ENCODE measurements at regions not wholly inside any gene's neighbourhood (a gene's known extent, or its start where the extent isn't known, plus 50 kb on each side); places are given as distances from the start of the nearest gene placed in this dataset.

GRCh38 chr4:147034372-147034771 lies 88.7 kb upstream of the TTC29 start:
- no peak overlapping the region for H3K18ac ChIP-seq (ENCODE audit: extremely low read depth, low read length)
- no peak overlapping the region for H3K4ac ChIP-seq (replicated peaks; ENCODE audit: insufficient read length, low read depth, low read length)
- POLR2A ChIA-PET (ENCODE audit: partially characterized antibody): no interaction called here
- H3K9ac ChIP-seq (replicated peaks in 1 of 4; ENCODE audit: extremely low read depth in 1 of 4, low read depth in 3 of 4, low read length in 3 of 4): no peak overlapping the region
- no peaks in the 10 kb centered on the region for H3K23me2 ChIP-seq (ENCODE audit: low read depth, low read length)
- TF ChIP-seq CREB1 (IDR thresholded peaks at IDR 0.05): no peak
- no peak for TF ChIP-seq CHD1 (IDR thresholded peaks at IDR 0.05; ENCODE audit: low read depth, low read length)
- TF ChIP-seq RXRA (IDR thresholded peaks at IDR 0.05; ENCODE audit: insufficient read depth, low read depth, low read length): no peak
- no peak for TF ChIP-seq TAF7 (optimal IDR thresholded peaks at IDR 0.05; ENCODE audit: borderline replicate concordance, low read depth, low read length)
- no peak for TF ChIP-seq KDM1A (IDR thresholded peaks at IDR 0.05; ENCODE audit: borderline replicate concordance, low read length)
- TF ChIP-seq RFX5 (IDR thresholded peaks at IDR 0.05; ENCODE audit: borderline replicate concordance, low read depth, low read length): no peak
- TF ChIP-seq, protein P1, sequence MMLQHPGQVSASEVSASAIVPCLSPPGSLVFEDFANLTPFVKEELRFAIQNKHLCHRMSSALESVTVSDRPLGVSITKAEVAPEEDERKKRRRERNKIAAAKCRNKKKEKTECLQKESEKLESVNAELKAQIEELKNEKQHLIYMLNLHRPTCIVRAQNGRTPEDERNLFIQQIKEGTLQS (IDR thresholded peaks at IDR 0.05; ENCODE audit: insufficient read depth, low read depth, low read length): no peak
- TF ChIP-seq RAD21 (IDR thresholded peaks at IDR 0.05 in 1 of 2, conservative IDR thresholded peaks at IDR 0.05 in 1 of 2; ENCODE audit: low read depth in 2 of 2, low read length in 2 of 2): no peak
- no peak for TF ChIP-seq GABPA (IDR thresholded peaks at IDR 0.05; ENCODE audit: borderline replicate concordance, insufficient read depth, low read length)
- TF ChIP-seq PHF8 (conservative IDR thresholded peaks at IDR 0.05; ENCODE audit: low read depth, low read length): no peak
- no peaks in the 10 kb centered on the region for H3K9me3 ChIP-seq (ENCODE audit: insufficient read depth in 2 of 2, low read depth in 1 of 2, low read length in 1 of 2)
- no peak overlapping the region for H3K4me3 ChIP-seq (ENCODE audit: extremely low read depth in 1 of 4, insufficient read depth in 2 of 4, low read depth in 3 of 4, low read length in 4 of 4)
- H2AFZ ChIP-seq (ENCODE audit: low read length): no peak overlapping the region
- H4K5ac ChIP-seq (ENCODE audit: insufficient read length, low read depth, low read length): no peak overlapping the region
- FAIRE-seq (no peak), DNase-seq (ENCODE audit: low read depth in 1 of 2, low spot score in 2 of 2) (no peak)
- no peak overlapping the region for H2BK12ac ChIP-seq (ENCODE audit: low read depth, low read length)
- no peak overlapping the region for H3K4me2 ChIP-seq (ENCODE audit: insufficient read depth in 1 of 2, low read depth in 2 of 2, low read length in 2 of 2)
- no peak overlapping the region for H4K91ac ChIP-seq (replicated peaks; ENCODE audit: insufficient read length, low read length)
- no peak overlapping the region for H2BK20ac ChIP-seq (ENCODE audit: low read length)
- H3K79me2 ChIP-seq (ENCODE audit: control insufficient read depth in 1 of 2, insufficient read depth in 2 of 2, low read length in 2 of 2): no peaks in the 10 kb centered on the region
- H4K20me1 ChIP-seq (replicated peaks in 1 of 2; ENCODE audit: control insufficient read depth in 1 of 2, insufficient read depth in 2 of 2, low read length in 2 of 2): no peaks in the 10 kb centered on the region
- H3K56ac ChIP-seq (replicated peaks; ENCODE audit: insufficient read length, low read depth, low read length): no peak overlapping the region
- no peaks in the 10 kb centered on the region for H3K36me3 ChIP-seq (ENCODE audit: control insufficient read depth in 2 of 4, insufficient read depth in 4 of 4, low read length in 3 of 4)
- no peak overlapping the region for H4K8ac ChIP-seq (ENCODE audit: extremely low read depth, insufficient read depth, low read length)
- H2BK5ac ChIP-seq (ENCODE audit: low read depth, low read length): no peak overlapping the region
- CTCF ChIA-PET (ENCODE audit: partially characterized antibody): no interaction called here
- 78% methylated on average over 1 of the region's 1 CpG; no CpG with 5 or more reads in 1 of the 2 experiments for WGBS, 2 experiments (ENCODE audit: extremely low coverage in 1 of 2, insufficient coverage in 1 of 2, insufficient read length in 1 of 2, insufficient replicate concordance in 2 of 2, low coverage in 1 of 2, low lambda C conversion rate in 2 of 2, missing lambda C conversion rate in 1 of 2)
- H3K4me1 ChIP-seq (replicated peaks in 1 of 4; ENCODE audit: control insufficient read depth in 3 of 4, insufficient read depth in 4 of 4, low read length in 3 of 4): no peaks in the 10 kb centered on the region
- no peak overlapping the region for H3K27ac ChIP-seq (ENCODE audit: low read depth, low read length)
- no peak overlapping the region for H3K23ac ChIP-seq (ENCODE audit: insufficient read length)
- H2BK15ac ChIP-seq (ENCODE audit: low read length): no peak overlapping the region
- no peak overlapping the region for H3K14ac ChIP-seq (ENCODE audit: insufficient read length)
- H2AK5ac ChIP-seq (ENCODE audit: low read depth, low read length): no peak overlapping the region
- no peak overlapping the region for H2BK120ac ChIP-seq (replicated peaks; ENCODE audit: low read depth, low read length)
- H3K79me1 ChIP-seq (ENCODE audit: low read depth, low read length): no peaks in the 10 kb centered on the region
- H3K27me3 ChIP-seq (replicated peaks in 1 of 4; ENCODE audit: control insufficient read depth in 3 of 4, extremely low read depth in 1 of 4, insufficient read depth in 3 of 4, low read length in 3 of 4): no peaks in the 10 kb centered on the region
